Fibroblast of pulmonary artery (primary cell): ENCODE measurements at regions not wholly inside any gene's neighbourhood (a gene's known extent, or its start where the extent isn't known, plus 50 kb on each side); places are given as distances from the start of the nearest gene placed in this dataset.

Experiments
- DNase-seq: peaks from one replicate; pipeline ENCODE4 v3.0.0-alpha.2; 2010; ENCODE audit warnings: low read depth
- H3K4me3 ChIP-seq: replicated peaks from 2 replicates; pipeline ENCODE4 v1.5.1; 2011; ENCODE audit warnings: low read depth, mild to moderate bottlenecking, control low read depth, low read length, moderate library complexity
- CTCF ChIP-seq: IDR thresholded peaks from 2 replicates; pipeline ENCODE4 v1.5.1; 2011; ENCODE audit warnings: mild to moderate bottlenecking, control low read depth, low read length, inconsistent platforms; ENCODE audit errors: missing control alignments

GRCh38 chr7:19224951-19225350 lies 79.7 kb upstream of the FERD3L start:
- DNase-seq, result no peak
- no peak for TF ChIP-seq CTCF

GRCh38 chr7:19215412-19215811 lies 70.2 kb upstream of the FERD3L start:
- no peak overlapping the region for H3K4me3 ChIP-seq
- TF ChIP-seq CTCF, result no peak
- DNase-seq, result peak; percentile 86

More at GRCh38 chr7:19224951-19225350, 79.7 kb upstream of the FERD3L start:
- no peak overlapping the region for H3K4me3 ChIP-seq

- no peak overlapping the region for H3K4me3 ChIP-seq
- DNase-seq, result no peak
- TF ChIP-seq CTCF, result no peak
Observed at GRCh38 chr7:19213746-19214145, 68.5 kb upstream of the FERD3L start.

GRCh38 chr7:19210893-19211413 lies 65.7 kb upstream of the FERD3L start:
- no peak for DNase-seq
- TF ChIP-seq CTCF, result no peak
- no peak overlapping the region for H3K4me3 ChIP-seq

- DNase-seq, result no peak
- H3K4me3 ChIP-seq, result no peak overlapping the region
- TF ChIP-seq CTCF, result no peak
Observed at GRCh38 chr7:19209166-19209696, 64.0 kb upstream of the FERD3L start.

- H3K4me3 ChIP-seq, result no peak overlapping the region
- TF ChIP-seq CTCF, result no peak
- DNase-seq, result no peak
Observed at GRCh38 chr7:19206721-19207120, 61.5 kb upstream of the FERD3L start.

- no peak for DNase-seq
- no peak overlapping the region for H3K4me3 ChIP-seq
- TF ChIP-seq CTCF, result no peak
Observed at GRCh38 chr7:19203686-19204085, 58.5 kb upstream of the FERD3L start.
